HAP-1 (cell line): ENCODE measurements at regions not wholly inside any gene's neighbourhood (a gene's known extent, or its start where the extent isn't known, plus 50 kb on each side); places are given as distances from the start of the nearest gene placed in this dataset.

Source experiments
- DNase-seq, 2 experiments: peaks; one replicate each; pipeline ENCODE4 v3.0.0-alpha.2; 2016 to 2020; ENCODE audit warnings: low spot score in 2 of 2
- H3K27me3 ChIP-seq: fragments of 250-450 bp; sonication (Bioruptor Pico); 2 replicates; pipeline ENCODE4 v1.5.1; 2020; ENCODE audit warnings: low read depth, mild to moderate bottlenecking, moderate library complexity
- H3K36me3 ChIP-seq: fragments of 250-450 bp; sonication (Bioruptor Pico); replicated peaks from 2 replicates; pipeline ENCODE4 v1.5.1; 2020; ENCODE audit warnings: mild to moderate bottlenecking
- H3K4me1 ChIP-seq: fragments of 250-450 bp; sonication (Bioruptor Pico); 2 replicates; pipeline ENCODE4 v1.5.1; 2020; ENCODE audit warnings: mild to moderate bottlenecking
- H3K4me3 ChIP-seq: fragments of 250-450 bp; sonication (Bioruptor Pico); 2 replicates; pipeline ENCODE4 v1.5.1; 2020; ENCODE audit warnings: mild to moderate bottlenecking, moderate library complexity
- H3K9me3 ChIP-seq: fragments of 250-450 bp; sonication (Bioruptor Pico); 2 replicates; pipeline ENCODE4 v1.5.1; 2020; ENCODE audit warnings: mild to moderate bottlenecking, moderate library complexity
- in situ Hi-C: fragments of 300-500 bp; cut with MboI; formaldehyde crosslinking; loops from 3 replicates; pipeline ENCODE4 v1.14.3; 2020; ENCODE audit warnings: low sequenced_read_pairs, inconsistent platforms, mixed read lengths

DNA sequence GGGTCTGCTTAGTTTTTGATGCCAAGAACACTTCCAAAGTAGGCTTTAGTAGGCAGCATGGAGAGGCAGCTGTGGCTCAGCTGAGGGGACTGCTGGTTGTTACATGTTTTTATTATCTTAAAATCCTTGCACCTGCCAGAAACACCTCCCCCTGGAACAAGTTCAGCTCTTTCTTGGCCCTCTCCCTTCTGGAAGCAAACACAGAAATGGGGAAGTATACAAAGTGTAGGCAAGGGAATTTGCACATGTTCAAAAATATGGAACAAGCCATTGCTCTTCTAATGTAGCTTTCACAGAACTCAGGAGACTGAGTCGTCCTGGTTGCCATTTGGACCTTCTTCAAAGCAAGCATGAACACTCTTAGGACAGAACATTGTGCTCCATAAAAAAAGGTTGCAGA is 169.1 kb upstream of the SEMA6D start:
- Histone ChIP-seq H3K4me3 (no peak overlapping the region), H3K9me3 (no peaks in the 10 kb centered on the region), H3K27me3 (no peaks in the 10 kb centered on the region), H3K4me1 (no peaks in the 10 kb centered on the region), H3K36me3 (no peaks in the 10 kb centered on the region)
- in situ Hi-C loops = no loop called here
- no peak for DNase-seq

DNA sequence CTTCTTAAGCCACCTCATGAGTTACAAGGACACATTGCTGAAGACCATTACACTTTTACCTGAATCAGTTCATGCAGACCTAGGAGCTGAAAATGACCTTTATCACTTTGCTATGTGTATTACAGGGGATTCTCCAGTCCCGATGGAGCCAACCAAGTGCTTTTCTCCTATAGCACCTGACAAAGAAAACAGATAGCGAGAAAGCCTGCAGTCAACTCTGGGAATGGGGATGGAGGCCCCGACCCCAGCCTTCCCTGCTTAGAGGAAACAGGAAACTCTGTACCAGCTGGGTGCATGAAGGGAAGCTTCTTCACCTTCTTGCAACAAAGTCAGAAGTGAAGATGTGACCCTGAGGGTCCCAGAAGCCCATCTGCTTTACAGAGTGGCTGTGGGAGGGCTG is 168.3 kb upstream of the SEMA6D start:
- no peak for DNase-seq
- in situ Hi-C loops = no loop called here
- no peaks in the 10 kb centered on the region for H3K4me1 ChIP-seq
- H3K27me3 ChIP-seq = no peaks in the 10 kb centered on the region
- no peaks in the 10 kb centered on the region for H3K9me3 ChIP-seq
- no peak overlapping the region for H3K4me3 ChIP-seq
- no peaks in the 10 kb centered on the region for H3K36me3 ChIP-seq

DNA sequence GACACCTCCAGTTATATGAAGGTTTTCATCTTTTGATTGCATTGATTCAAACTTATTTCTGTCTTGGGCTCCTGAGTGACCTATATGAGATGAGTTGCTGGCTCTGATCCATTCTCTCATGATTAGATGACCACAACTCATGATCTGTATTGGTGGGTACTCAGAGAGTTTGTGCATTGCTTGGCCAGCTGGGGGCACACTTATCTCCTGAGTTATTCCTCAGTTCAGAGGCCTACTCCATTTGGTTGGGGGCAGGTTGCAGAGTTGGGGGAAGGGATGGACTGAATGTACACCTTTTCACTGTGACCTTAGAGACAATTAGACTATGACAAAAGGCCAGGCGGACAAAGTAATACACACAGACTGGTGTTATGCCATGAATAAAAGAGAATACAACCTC is 166.2 kb upstream of the SEMA6D start:
- peak in 1 of 2 experiments; percentile 10 for DNase-seq
- Histone ChIP-seq H3K4me1 (no peaks in the 10 kb centered on the region), H3K36me3 (no peaks in the 10 kb centered on the region), H3K4me3 (no peak overlapping the region), H3K9me3 (no peaks in the 10 kb centered on the region), H3K27me3 (no peaks in the 10 kb centered on the region)
- in situ Hi-C loops = no loop called here

DNA sequence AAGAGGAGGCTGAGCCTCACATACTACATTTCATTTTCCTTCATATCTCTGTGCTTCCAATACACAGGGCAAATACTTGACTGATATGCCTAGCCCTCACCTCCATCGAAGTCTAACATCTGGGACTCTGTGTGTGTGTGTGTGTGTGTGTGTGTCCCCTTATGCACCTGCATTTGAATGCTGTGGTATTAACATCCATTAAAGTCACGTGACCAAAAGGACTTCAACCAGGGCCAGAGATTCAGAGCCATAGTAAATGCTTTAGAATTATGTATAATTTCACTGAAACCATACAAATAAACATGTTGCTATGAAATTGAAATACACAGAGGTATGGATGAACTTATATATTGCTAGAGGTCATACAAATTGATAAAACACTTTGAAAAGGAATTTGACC is 165.8 kb upstream of the SEMA6D start:
- Histone ChIP-seq H3K27me3 (no peaks in the 10 kb centered on the region), H3K36me3 (no peaks in the 10 kb centered on the region), H3K9me3 (no peaks in the 10 kb centered on the region), H3K4me3 (no peak overlapping the region), H3K4me1 (no peaks in the 10 kb centered on the region)
- in situ Hi-C loops = no loop called here
- no peak for DNase-seq

DNA sequence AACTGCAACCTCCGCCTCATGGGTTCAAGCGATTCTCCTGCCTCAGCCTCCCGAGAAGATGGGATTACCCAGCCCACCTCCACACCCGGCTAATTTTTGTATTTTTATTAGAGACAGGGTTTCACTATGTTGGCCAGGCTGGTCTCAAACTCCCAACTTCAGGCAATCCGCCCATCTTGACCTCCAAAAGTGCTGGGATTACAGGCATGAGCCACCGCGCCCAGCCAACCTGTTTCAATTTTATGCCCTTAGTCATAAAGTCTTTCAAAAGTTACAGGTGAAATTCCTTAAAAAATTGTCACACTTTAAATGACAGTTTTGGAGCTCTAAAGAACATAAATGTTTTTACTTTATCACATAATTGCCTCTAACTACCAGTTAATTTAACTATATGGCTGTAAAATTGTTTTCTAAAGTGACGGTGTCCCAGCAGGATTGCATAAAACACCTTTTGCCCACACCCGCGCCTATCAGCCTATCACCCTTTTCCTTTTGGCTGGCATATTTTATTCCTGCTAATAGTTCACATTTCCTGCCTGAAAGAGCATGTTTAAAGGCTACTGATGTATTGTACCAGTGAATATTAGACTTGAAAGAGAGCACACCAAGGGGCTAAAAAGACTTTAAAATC is 164.2 kb upstream of the SEMA6D start:
- in situ Hi-C loops = no loop called here
- H3K9me3 ChIP-seq = no peaks in the 10 kb centered on the region
- no peak for DNase-seq

DNA sequence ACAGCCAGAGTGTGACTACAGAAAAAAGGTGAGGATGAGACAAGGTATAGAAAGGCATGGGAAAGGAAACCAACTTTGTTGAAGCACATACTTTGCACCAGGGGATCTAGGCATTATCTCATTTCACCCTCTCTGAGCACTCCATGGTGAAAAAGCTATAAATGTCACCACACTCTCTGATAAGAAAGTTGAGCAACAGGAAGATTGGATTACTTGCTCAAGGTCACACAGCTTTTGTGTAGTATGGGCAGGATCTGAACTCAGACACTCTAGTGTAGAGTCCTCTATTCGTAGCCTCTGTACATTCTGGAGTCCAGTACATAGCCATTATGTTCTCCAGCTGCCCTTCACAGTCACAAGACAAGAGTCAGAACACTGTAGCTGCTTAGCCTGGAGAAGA is 163.4 kb upstream of the SEMA6D start:
- Histone ChIP-seq H3K4me3 (no peak overlapping the region), H3K36me3 (no peaks in the 10 kb centered on the region), H3K9me3 (no peaks in the 10 kb centered on the region), H3K27me3 (no peaks in the 10 kb centered on the region), H3K4me1 (no peaks in the 10 kb centered on the region)
- no peak for DNase-seq
- in situ Hi-C loops = no loop called here

More for the DNA sequence above, 164.2 kb upstream of the SEMA6D start:
- H3K4me1 ChIP-seq = no peaks in the 10 kb centered on the region
- H3K36me3 ChIP-seq = no peaks in the 10 kb centered on the region
- no peaks in the 10 kb centered on the region for H3K27me3 ChIP-seq
- H3K4me3 ChIP-seq = no peak overlapping the region

DNA sequence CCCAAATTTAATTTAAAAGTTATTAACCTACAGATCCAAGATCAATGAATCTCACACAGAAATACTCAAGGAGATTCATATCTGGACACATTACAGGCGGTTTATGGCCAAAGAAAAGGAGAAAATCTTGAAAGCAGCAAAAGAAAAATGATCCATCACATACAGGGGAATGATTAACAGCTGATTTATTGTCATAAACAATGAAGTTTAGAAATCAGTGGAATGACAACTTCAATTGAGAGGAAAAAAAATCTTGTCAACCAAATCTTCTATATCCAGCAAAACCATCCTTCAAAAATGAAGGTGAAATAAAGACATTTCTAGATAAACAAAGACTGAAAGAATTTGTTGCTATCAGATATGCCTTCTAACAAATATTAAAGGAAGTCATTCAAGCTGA is 156.2 kb upstream of the SEMA6D start:
- H3K27me3 ChIP-seq = no peaks in the 10 kb centered on the region
- no peaks in the 10 kb centered on the region for H3K36me3 ChIP-seq
- in situ Hi-C loops = no loop called here
- H3K4me3 ChIP-seq = no peak overlapping the region
- no peaks in the 10 kb centered on the region for H3K4me1 ChIP-seq
- H3K9me3 ChIP-seq = no peaks in the 10 kb centered on the region
- no peak for DNase-seq

DNA sequence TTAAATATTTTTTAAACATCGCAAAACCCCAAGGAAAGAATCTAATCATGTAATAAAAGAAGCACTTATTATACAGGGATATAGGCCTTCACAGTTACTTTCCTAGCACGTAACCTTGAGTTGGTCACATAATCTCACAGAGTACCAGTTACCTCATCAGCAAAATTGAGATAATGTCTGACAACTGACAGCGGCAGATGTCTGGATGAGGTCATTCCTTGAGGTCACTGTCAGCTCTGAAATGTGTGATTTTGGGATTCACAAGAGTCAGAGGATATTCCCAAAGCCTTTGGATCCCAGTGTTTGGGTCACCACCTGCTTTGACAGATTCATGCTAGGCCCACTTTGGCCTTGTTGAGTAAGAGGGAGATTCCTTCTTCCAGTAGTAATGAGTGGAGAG is 151.4 kb upstream of the SEMA6D start:
- Histone ChIP-seq H3K36me3 (no peaks in the 10 kb centered on the region), H3K4me3 (no peak overlapping the region), H3K9me3 (no peaks in the 10 kb centered on the region), H3K27me3 (no peaks in the 10 kb centered on the region), H3K4me1 (no peaks in the 10 kb centered on the region)
- in situ Hi-C loops = no loop called here
- DNase-seq = no peak

DNA sequence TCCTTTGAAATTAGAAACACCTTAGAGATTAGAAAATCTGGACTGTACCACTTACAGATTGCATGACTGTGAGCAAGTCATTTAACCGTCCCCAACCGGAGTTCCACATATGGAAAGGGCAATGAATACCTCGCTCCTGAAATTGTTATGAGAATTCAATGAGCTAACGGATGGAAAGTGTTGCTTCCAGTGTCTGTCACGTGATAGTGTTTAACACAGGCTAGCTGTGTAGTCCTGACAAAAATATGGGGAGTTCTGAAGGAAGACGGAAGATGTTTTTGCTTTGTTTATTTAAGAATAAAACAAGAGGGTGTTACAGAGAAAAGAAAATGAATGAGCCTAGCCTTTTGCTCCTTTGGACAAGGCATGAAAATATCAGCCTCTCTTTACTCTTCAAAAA is 150.7 kb upstream of the SEMA6D start:
- Histone ChIP-seq H3K4me1 (no peaks in the 10 kb centered on the region), H3K27me3 (no peaks in the 10 kb centered on the region), H3K4me3 (no peak overlapping the region), H3K9me3 (no peaks in the 10 kb centered on the region), H3K36me3 (no peaks in the 10 kb centered on the region)
- in situ Hi-C loops = no loop called here
- DNase-seq = no peak

DNA sequence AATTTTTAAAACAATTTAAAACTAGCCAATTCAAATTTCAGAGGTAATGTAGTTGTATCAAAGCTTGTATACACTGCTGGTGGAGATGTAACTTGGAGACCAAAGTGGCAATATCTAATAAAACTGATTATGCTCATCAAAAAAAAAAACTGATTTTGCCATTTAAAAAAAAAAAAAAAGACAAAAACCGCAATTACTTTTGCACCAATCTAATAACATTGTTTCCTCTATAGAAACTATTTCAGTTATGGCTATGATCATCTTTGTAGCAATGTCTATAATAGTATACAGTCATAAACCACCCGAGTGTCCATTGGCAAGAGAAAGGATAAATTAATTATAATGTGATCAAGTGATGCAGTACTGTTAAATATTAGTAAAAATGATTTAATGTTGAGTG is 149.3 kb upstream of the SEMA6D start:
- Histone ChIP-seq H3K36me3 (no peaks in the 10 kb centered on the region), H3K4me3 (no peak overlapping the region), H3K4me1 (no peaks in the 10 kb centered on the region), H3K27me3 (no peaks in the 10 kb centered on the region), H3K9me3 (no peaks in the 10 kb centered on the region)
- in situ Hi-C loops = no loop called here
- DNase-seq = no peak

DNA sequence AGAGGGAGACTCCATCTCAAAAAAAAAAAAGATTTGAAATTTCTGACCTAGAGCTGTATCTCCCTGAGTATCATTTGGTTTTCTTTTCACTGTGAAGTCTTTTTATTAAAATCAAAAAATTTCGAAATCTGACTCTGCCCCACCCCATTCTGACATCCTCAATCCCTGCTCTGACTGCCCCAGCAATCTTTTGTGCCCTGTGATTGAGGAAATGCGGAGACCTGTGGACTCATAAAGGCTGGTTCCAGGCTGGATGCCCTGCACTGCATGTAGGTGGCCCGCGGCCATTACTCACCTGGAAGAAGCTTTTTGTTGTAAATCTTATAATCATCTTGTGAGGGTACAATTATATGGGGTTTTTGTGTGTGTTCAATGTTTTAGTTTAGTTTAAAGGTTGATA is 147.3 kb upstream of the SEMA6D start:
- no peaks in the 10 kb centered on the region for H3K27me3 ChIP-seq
- H3K9me3 ChIP-seq = no peaks in the 10 kb centered on the region
- no peaks in the 10 kb centered on the region for H3K36me3 ChIP-seq
- no peaks in the 10 kb centered on the region for H3K4me1 ChIP-seq
- H3K4me3 ChIP-seq = no peak overlapping the region
- no peak for DNase-seq
- in situ Hi-C loops = no loop called here

DNA sequence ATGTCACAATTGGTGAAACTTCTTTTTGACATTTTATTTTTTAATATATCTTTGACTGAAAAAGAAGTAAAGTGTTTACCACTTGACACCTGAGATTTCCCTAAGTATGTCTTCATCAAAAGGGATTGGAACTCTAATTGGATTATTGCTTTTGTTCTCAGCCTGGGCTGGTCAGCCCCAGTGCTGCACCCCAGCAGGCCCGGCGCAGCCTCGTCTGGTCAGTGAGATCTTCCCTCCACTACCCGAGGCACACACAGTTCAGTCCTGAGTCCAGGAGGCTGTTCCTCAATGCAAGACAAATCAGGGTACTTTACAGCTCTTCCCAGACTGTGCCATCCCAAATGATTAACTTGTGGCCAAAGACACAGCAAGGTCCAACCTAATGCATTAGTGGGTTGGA is 146.9 kb upstream of the SEMA6D start:
- H3K9me3 ChIP-seq = no peaks in the 10 kb centered on the region
- DNase-seq = no peak
- no peaks in the 10 kb centered on the region for H3K27me3 ChIP-seq
- H3K36me3 ChIP-seq = no peaks in the 10 kb centered on the region
- no peak overlapping the region for H3K4me3 ChIP-seq
- no peaks in the 10 kb centered on the region for H3K4me1 ChIP-seq
- in situ Hi-C loops = no loop called here

DNA sequence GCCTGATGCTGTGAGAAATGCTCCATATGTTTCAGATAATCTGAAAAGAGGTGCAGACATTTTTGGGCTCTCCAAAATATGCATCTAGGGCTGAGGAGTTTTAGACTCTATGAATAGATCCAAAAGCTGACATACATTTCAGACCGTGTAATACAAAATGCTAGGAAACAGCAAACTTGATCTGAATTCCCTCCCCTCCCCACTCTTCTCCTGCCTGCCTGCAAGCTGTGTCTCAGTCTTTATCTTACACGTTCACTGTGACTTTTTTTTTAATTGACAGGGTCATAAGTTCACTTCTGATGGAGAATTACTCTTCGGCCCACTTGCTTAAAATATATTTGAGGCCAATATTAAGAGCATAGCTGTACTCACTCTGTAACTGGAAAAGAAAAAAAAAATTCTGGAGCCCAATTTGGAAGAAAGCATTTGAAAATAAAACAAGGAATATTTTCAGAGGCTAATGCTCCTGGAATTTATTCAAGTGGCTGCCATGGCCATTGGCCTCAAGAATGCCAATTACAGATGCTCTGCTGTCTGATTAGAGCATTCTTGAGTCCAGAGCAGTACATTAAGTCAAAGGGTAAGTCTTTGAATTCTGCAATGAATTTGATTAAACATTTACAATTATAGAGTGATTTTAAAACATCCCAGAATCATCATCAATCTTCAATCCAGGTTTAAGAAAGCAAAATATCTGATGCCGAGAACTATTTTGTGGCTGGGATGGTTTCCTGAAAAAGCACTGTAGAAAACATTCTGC is 146.2 kb upstream of the SEMA6D start:
- H3K4me3 ChIP-seq = no peak overlapping the region
- H3K4me1 ChIP-seq = no peaks in the 10 kb centered on the region
- DNase-seq = no peak
- in situ Hi-C loops = no loop called here
- H3K27me3 ChIP-seq = no peaks in the 10 kb centered on the region
- H3K36me3 ChIP-seq = no peaks in the 10 kb centered on the region
- H3K9me3 ChIP-seq = no peaks in the 10 kb centered on the region

DNA sequence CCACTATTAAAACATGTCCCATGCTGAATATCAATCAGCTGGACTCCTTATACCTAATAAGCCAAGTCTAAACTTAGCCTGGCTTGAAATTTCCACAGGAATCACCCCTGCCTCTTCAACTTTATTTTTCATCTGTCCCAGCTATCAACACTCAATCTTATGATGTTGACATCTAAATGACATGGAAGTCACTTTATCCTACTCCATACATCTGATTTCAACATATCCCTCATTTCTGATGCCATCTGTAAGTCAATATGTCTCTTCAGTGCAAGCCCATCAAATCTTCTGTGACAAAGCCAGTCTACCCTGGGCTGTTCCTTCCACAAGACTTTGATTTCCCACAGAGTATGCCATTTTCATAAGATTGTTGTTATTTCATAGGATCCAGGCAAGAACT is 143.6 kb upstream of the SEMA6D start:
- Histone ChIP-seq H3K4me1 (no peaks in the 10 kb centered on the region), H3K4me3 (no peak overlapping the region), H3K27me3 (no peaks in the 10 kb centered on the region), H3K36me3 (no peaks in the 10 kb centered on the region), H3K9me3 (no peaks in the 10 kb centered on the region)
- DNase-seq = no peak
- in situ Hi-C loops = no loop called here

DNA sequence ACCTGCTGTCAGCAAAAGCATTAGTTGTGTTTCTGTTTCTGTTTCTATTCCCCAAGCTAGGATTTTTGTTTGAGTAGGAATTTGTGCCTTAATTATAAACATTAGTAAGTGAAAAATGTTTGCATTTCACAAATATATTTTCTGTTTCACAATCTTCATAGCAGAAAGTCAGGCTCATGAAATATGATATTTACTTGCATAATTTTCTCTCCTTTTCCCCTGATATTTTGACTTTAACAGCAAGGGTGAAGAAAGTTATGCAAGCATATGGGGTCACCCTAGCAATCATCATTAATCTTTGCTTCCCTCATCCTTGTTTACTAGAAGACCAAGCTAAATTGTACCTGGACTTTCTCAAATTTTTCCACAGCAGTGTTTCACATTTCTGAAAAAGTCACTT is 140.3 kb upstream of the SEMA6D start:
- H3K9me3 ChIP-seq = no peaks in the 10 kb centered on the region
- H3K4me3 ChIP-seq = no peak overlapping the region
- H3K4me1 ChIP-seq = no peaks in the 10 kb centered on the region
- in situ Hi-C loops = no loop called here
- H3K36me3 ChIP-seq = no peaks in the 10 kb centered on the region
- H3K27me3 ChIP-seq = no peaks in the 10 kb centered on the region
- no peak for DNase-seq
